ENCODE measurements at regions not wholly inside any gene's neighbourhood (a gene's known extent, or its start where the extent isn't known, plus 50 kb on each side); places are given as distances from the start of the nearest gene placed in this dataset.

DNA sequence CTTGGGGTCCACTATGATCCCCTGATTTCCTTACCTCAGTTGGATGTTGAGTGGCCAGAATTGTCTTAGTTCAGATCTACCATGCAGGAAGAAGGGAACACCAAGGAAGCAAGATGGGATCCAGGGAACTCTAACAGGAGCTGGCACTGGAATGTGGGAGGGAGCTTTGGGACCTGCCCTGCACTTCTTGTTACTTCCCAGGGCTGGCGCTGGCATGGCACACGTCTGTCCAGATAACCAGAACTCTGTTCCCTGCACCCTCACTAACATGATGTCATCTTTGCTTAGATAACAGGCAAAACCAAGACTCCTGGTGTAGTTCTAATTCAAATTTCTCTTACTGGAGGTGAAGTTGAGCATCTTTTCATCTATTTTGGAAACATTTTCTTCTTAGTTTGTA lies 550.0 kb downstream of the MN1 start:
- no peaks in the 10 kb centered on the region for H3K27me3 ChIP-seq (ENCODE audit: insufficient read depth, low read length)
- H2BK15ac ChIP-seq (ENCODE audit: low read depth, low read length), result no peak overlapping the region
- no peak overlapping the region for H2BK120ac ChIP-seq (ENCODE audit: low read depth, low read length, poor library complexity, severe bottlenecking)
- no peak overlapping the region for H3T11ph ChIP-seq (ENCODE audit: low read length)
- H3K4me3 Mint-ChIP-seq, result no peak overlapping the region
- H3K4ac ChIP-seq (ENCODE audit: low read depth, low read length), result no peak overlapping the region
- H3K23ac ChIP-seq (ENCODE audit: insufficient read length, low read depth, low read length), result no peak overlapping the region
- H3K79me2 ChIP-seq (ENCODE audit: insufficient read depth, low read length), result no peaks in the 10 kb centered on the region
- H3K27ac Mint-ChIP-seq, result no peak overlapping the region
- H3K27me3 Mint-ChIP-seq (ENCODE audit: low read depth), result peaks cover 12% of the 10 kb centered on the region
- H4K20me1 ChIP-seq (ENCODE audit: control insufficient read depth, insufficient read depth, insufficient read length), result no peaks in the 10 kb centered on the region
- H4K91ac ChIP-seq (ENCODE audit: insufficient read length, low read depth, low read length), result no peak overlapping the region
- no peak overlapping the region for H3K56ac ChIP-seq (ENCODE audit: insufficient read length, low read depth, low read length)
- H3K9me3 ChIP-seq (ENCODE audit: control insufficient read depth, low read depth, low read length), result peaks cover 8% of the 10 kb centered on the region
- no peak overlapping the region for H2AFZ ChIP-seq (ENCODE audit: low read length)
- no peak overlapping the region for H3K14ac ChIP-seq (ENCODE audit: insufficient read depth, low read length)
- H3K4me1 Mint-ChIP-seq, result peaks cover 3 to 4% of the 10 kb centered on the region in 2 experiments; a peak in 3 of 4 replicates
- H3K4me1 ChIP-seq (ENCODE audit: insufficient read depth, low read length), result peaks cover 2% of the 10 kb centered on the region; the same call in 1 of the 2 replicates
- TF ChIP-seq, protein P1, sequence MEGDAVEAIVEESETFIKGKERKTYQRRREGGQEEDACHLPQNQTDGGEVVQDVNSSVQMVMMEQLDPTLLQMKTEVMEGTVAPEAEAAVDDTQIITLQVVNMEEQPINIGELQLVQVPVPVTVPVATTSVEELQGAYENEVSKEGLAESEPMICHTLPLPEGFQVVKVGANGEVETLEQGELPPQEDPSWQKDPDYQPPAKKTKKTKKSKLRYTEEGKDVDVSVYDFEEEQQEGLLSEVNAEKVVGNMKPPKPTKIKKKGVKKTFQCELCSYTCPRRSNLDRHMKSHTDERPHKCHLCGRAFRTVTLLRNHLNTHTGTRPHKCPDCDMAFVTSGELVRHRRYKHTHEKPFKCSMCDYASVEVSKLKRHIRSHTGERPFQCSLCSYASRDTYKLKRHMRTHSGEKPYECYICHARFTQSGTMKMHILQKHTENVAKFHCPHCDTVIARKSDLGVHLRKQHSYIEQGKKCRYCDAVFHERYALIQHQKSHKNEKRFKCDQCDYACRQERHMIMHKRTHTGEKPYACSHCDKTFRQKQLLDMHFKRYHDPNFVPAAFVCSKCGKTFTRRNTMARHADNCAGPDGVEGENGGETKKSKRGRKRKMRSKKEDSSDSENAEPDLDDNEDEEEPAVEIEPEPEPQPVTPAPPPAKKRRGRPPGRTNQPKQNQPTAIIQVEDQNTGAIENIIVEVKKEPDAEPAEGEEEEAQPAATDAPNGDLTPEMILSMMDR (conservative IDR thresholded peaks at IDR 0.05), result no peak
- no peak overlapping the region for H3K4me2 ChIP-seq (ENCODE audit: insufficient read depth, insufficient read length, low read length)
- H2AK5ac ChIP-seq (ENCODE audit: insufficient read length, low read length), result no peak overlapping the region
- no peaks in the 10 kb centered on the region for H3K23me2 ChIP-seq (ENCODE audit: insufficient read length, low read depth, low read length, poor library complexity, severe bottlenecking)
- no peak overlapping the region for H4K8ac ChIP-seq (replicated peaks; ENCODE audit: insufficient read length, low read depth, low read length)
- H3K9ac ChIP-seq (ENCODE audit: extremely low read depth, insufficient read length, low read length), result no peak overlapping the region
- WGBS (ENCODE audit: extremely low coverage, insufficient read length, low lambda C conversion rate), result no CpG with 5 or more reads among the region's 2 CpGs
- no peak overlapping the region for H2BK12ac ChIP-seq (ENCODE audit: insufficient read length, low read depth, low read length)
- no peaks in the 10 kb centered on the region for H3K79me1 ChIP-seq (ENCODE audit: insufficient read depth, low read depth, low read length, poor library complexity, severe bottlenecking)
- H3K9me3 Mint-ChIP-seq, result peaks cover 9 to 12% of the 10 kb centered on the region in 2 experiments
- no peak for DNase-seq
- H3K36me3 Mint-ChIP-seq (ENCODE audit: insufficient read depth in 1 of 3, low read depth in 3 of 3), result peaks cover 5 to 6% (median 6%) of the 10 kb centered on the region in 3 experiments
- H4K5ac ChIP-seq (ENCODE audit: insufficient read length, low read depth, low read length), result no peak overlapping the region
- H3K27ac ChIP-seq (ENCODE audit: insufficient read length, low read depth, low read length), result no peak overlapping the region
- H2BK5ac ChIP-seq (ENCODE audit: insufficient read length, low read length), result no peak overlapping the region
- no peak overlapping the region for H3K18ac ChIP-seq (ENCODE audit: insufficient read length, low read depth, low read length)
- no peak overlapping the region for H2BK20ac ChIP-seq (ENCODE audit: low read depth, low read length, poor library complexity, severe bottlenecking)
